Ectodermal cell (in vitro differentiated cells): ENCODE measurements at regions not wholly inside any gene's neighbourhood (a gene's known extent, or its start where the extent isn't known, plus 50 kb on each side); places are given as distances from the start of the nearest gene placed in this dataset.

Source experiments
- H3K27ac ChIP-seq: 2 replicates; pipeline ENCODE4 v1.7.0; 2013; ENCODE audit warnings: mild to moderate bottlenecking, low read depth, low read length; ENCODE audit not compliant: insufficient read depth, poor library complexity, severe bottlenecking
- H3K27me3 ChIP-seq: 2 replicates; pipeline ENCODE4 v1.7.0; 2013; ENCODE audit warnings: mild to moderate bottlenecking, low read length; ENCODE audit not compliant: insufficient read depth, control insufficient read depth, poor library complexity, severe bottlenecking
- H3K36me3 ChIP-seq: one replicate; pipeline ENCODE4 v1.7.0; 2013; ENCODE audit warnings: low read length; ENCODE audit not compliant: control insufficient read depth, insufficient read depth
- H3K4me1 ChIP-seq: one replicate; pipeline ENCODE4 v1.7.0; 2013; ENCODE audit warnings: low read length; ENCODE audit not compliant: control insufficient read depth, insufficient read depth
- H3K4me3 ChIP-seq: 2 replicates; pipeline ENCODE4 v1.7.0; 2013; ENCODE audit warnings: low read depth, low read length, control low read depth; ENCODE audit not compliant: insufficient read depth
- H3K9me3 ChIP-seq: 2 replicates; pipeline ENCODE4 v1.7.0; 2013; ENCODE audit warnings: mild to moderate bottlenecking, low read length, moderate library complexity; ENCODE audit not compliant: control insufficient read depth
- WGBS, 2 experiments: methylation state at CpG; one replicate each; pipeline ENCODE4 v1.1.7; 2013; ENCODE audit warnings: missing lambda C conversion rate in 2 of 2; 5-methylcytosine and 5-hydroxymethylcytosine counted together

GRCh38 chr4:126455865-126456264 lies 1141.1 kb downstream of the FAT4 start:
- Histone ChIP-seq H3K27me3 (no peaks in the 10 kb centered on the region), H3K27ac (no peak overlapping the region), H3K4me3 (no peak overlapping the region), H3K4me1 (no peaks in the 10 kb centered on the region), H3K9me3 (no peaks in the 10 kb centered on the region), H3K36me3 (no peaks in the 10 kb centered on the region)
- WGBS, 2 experiments: 81 to 93% methylated on average over 3 to 4 of the region's 4 CpGs

GRCh38 chr4:126458993-126459392 lies 1144.2 kb downstream of the FAT4 start:
- WGBS, 2 experiments: 89 to 100% methylated on average over 1 of the region's 1 CpG
- no peaks in the 10 kb centered on the region for H3K36me3 ChIP-seq
- no peaks in the 10 kb centered on the region for H3K9me3 ChIP-seq
- no peaks in the 10 kb centered on the region for H3K27me3 ChIP-seq
- H3K4me3 ChIP-seq: no peak overlapping the region
- no peak overlapping the region for H3K27ac ChIP-seq
- no peaks in the 10 kb centered on the region for H3K4me1 ChIP-seq

- Histone ChIP-seq H3K27ac (no peak overlapping the region), H3K4me3 (no peak overlapping the region), H3K9me3 (no peaks in the 10 kb centered on the region), H3K4me1 (no peaks in the 10 kb centered on the region), H3K36me3 (no peaks in the 10 kb centered on the region), H3K27me3 (no peaks in the 10 kb centered on the region)
- 86 to 89% methylated on average over 1 of the region's 1 CpG for WGBS, 2 experiments
These were observed 1150.6 kb downstream of the FAT4 start for GRCh38 chr4:126465341-126465740.

GRCh38 chr4:126466848-126467247 lies 1152.1 kb downstream of the FAT4 start:
- H3K27ac ChIP-seq: no peak overlapping the region
- no peaks in the 10 kb centered on the region for H3K27me3 ChIP-seq
- H3K9me3 ChIP-seq: no peaks in the 10 kb centered on the region
- no peak overlapping the region for H3K4me3 ChIP-seq
- H3K4me1 ChIP-seq: no peaks in the 10 kb centered on the region
- WGBS, 2 experiments: 100% methylated on average over 1 of the region's 2 CpGs
- H3K36me3 ChIP-seq: no peaks in the 10 kb centered on the region

GRCh38 chr4:126468144-126468543 lies 1153.4 kb downstream of the FAT4 start:
- H3K4me3 ChIP-seq: no peak overlapping the region
- 100% methylated on average over 1 of the region's 1 CpG for WGBS, 2 experiments
- H3K36me3 ChIP-seq: no peaks in the 10 kb centered on the region
- no peaks in the 10 kb centered on the region for H3K27me3 ChIP-seq
- H3K27ac ChIP-seq: no peak overlapping the region
- H3K9me3 ChIP-seq: no peaks in the 10 kb centered on the region
- H3K4me1 ChIP-seq: no peaks in the 10 kb centered on the region

- H3K9me3 ChIP-seq: peaks cover 2% of the 10 kb centered on the region
- H3K27me3 ChIP-seq: no peaks in the 10 kb centered on the region
- H3K4me1 ChIP-seq: no peaks in the 10 kb centered on the region
- 89 to 97% methylated on average over 3 of the region's 3 CpGs for WGBS, 2 experiments
- no peaks in the 10 kb centered on the region for H3K36me3 ChIP-seq
- no peak overlapping the region for H3K27ac ChIP-seq
- H3K4me3 ChIP-seq: no peak overlapping the region
These were observed 1156.1 kb downstream of the FAT4 start for GRCh38 chr4:126470862-126471261.

- WGBS, 2 experiments: 100% methylated on average over 2 of the region's 2 CpGs
- Histone ChIP-seq H3K36me3 (no peaks in the 10 kb centered on the region), H3K4me3 (no peak overlapping the region), H3K4me1 (no peaks in the 10 kb centered on the region), H3K27me3 (no peaks in the 10 kb centered on the region), H3K27ac (no peak overlapping the region), H3K9me3 (peaks cover 3% of the 10 kb centered on the region)
These were observed 1157.0 kb upstream of the INTU start for GRCh38 chr4:126475730-126476129.

- no peak overlapping the region for H3K4me3 ChIP-seq
- peaks cover 3% of the 10 kb centered on the region for H3K9me3 ChIP-seq
- H3K36me3 ChIP-seq: no peaks in the 10 kb centered on the region
- H3K27ac ChIP-seq: no peak overlapping the region
- no peaks in the 10 kb centered on the region for H3K4me1 ChIP-seq
- H3K27me3 ChIP-seq: no peaks in the 10 kb centered on the region
- 90 to 92% methylated on average over 7 of the region's 7 CpGs for WGBS, 2 experiments
These were observed 1153.0 kb upstream of the INTU start for GRCh38 chr4:126479709-126480108.

GRCh38 chr4:126482311-126482710 lies 1150.4 kb upstream of the INTU start:
- Histone ChIP-seq H3K27ac (no peak overlapping the region), H3K27me3 (no peaks in the 10 kb centered on the region), H3K9me3 (no peaks in the 10 kb centered on the region), H3K4me1 (no peaks in the 10 kb centered on the region), H3K4me3 (no peak overlapping the region), H3K36me3 (no peaks in the 10 kb centered on the region)

GRCh38 chr4:126486377-126486776 lies 1146.4 kb upstream of the INTU start:
- Histone ChIP-seq H3K27me3 (no peaks in the 10 kb centered on the region), H3K4me1 (no peaks in the 10 kb centered on the region), H3K27ac (no peak overlapping the region), H3K9me3 (no peaks in the 10 kb centered on the region), H3K36me3 (no peaks in the 10 kb centered on the region), H3K4me3 (no peak overlapping the region)
- WGBS, 2 experiments: 100% methylated on average over 1 of the region's 1 CpG

- H3K27me3 ChIP-seq: no peaks in the 10 kb centered on the region
- no peak overlapping the region for H3K27ac ChIP-seq
- H3K4me1 ChIP-seq: no peaks in the 10 kb centered on the region
- H3K4me3 ChIP-seq: no peak overlapping the region
- H3K9me3 ChIP-seq: no peaks in the 10 kb centered on the region
- 95 to 97% methylated on average over 33 of the region's 33 CpGs for WGBS, 2 experiments
- H3K36me3 ChIP-seq: no peaks in the 10 kb centered on the region
These were observed 1142.8 kb upstream of the INTU start for GRCh38 chr4:126489826-126490463.
